ENCODE measurements at regions not wholly inside any gene's neighbourhood (a gene's known extent, or its start where the extent isn't known, plus 50 kb on each side); places are given as distances from the start of the nearest gene placed in this dataset.

GRCh38 chr5:68727931-68728330 is 365.9 kb upstream of the SLC30A5 start:
- no peak for DNase-seq

GRCh38 chr5:68729678-68730077 is 364.1 kb upstream of the SLC30A5 start:
- no peak for DNase-seq

- DNase-seq = peak; percentile 7
Observed at GRCh38 chr5:68730220-68730978, 363.4 kb upstream of the SLC30A5 start.

GRCh38 chr5:68730979-68731654 is 362.7 kb upstream of the SLC30A5 start:
- DNase-seq = no peak

- no peak for DNase-seq
Observed at GRCh38 chr5:68732251-68732650, 361.6 kb upstream of the SLC30A5 start.

- DNase-seq = no peak
Observed at GRCh38 chr5:68734781-68735180, 359.0 kb upstream of the SLC30A5 start.

GRCh38 chr5:68738236-68738635 is 355.6 kb upstream of the SLC30A5 start:
- no peak for DNase-seq

- DNase-seq = no peak
Observed at GRCh38 chr5:68738841-68739240, 355.0 kb upstream of the SLC30A5 start.

GRCh38 chr5:68739752-68740151 is 354.1 kb upstream of the SLC30A5 start:
- DNase-seq = no peak

GRCh38 chr5:68740226-68740910 is 353.4 kb upstream of the SLC30A5 start:
- no peak for DNase-seq

GRCh38 chr5:68744206-68744605 is 349.6 kb upstream of the SLC30A5 start:
- no peak for DNase-seq

GRCh38 chr5:68745448-68745847 is 348.4 kb upstream of the SLC30A5 start:
- peak; percentile 25 for DNase-seq

GRCh38 chr5:68746220-68746619 is 347.6 kb upstream of the SLC30A5 start:
- no peak for DNase-seq

GRCh38 chr5:68746643-68747420 is 347.0 kb upstream of the SLC30A5 start:
- DNase-seq = no peak

- no peak for DNase-seq
Observed at GRCh38 chr5:68747521-68747920, 346.3 kb upstream of the SLC30A5 start.

- DNase-seq = peak; percentile 5
Observed at GRCh38 chr5:68748101-68748500, 345.7 kb upstream of the SLC30A5 start.

- DNase-seq = no peak
Observed at GRCh38 chr5:68749077-68749476, 344.7 kb upstream of the SLC30A5 start.

GRCh38 chr5:68749631-68750030 is 344.2 kb upstream of the SLC30A5 start:
- peak; percentile 80 for DNase-seq

GRCh38 chr5:68751661-68752060 is 342.2 kb upstream of the SLC30A5 start:
- no peak for DNase-seq

GRCh38 chr5:68754536-68754935 is 339.3 kb upstream of the SLC30A5 start:
- no peak for DNase-seq

GRCh38 chr5:68755293-68755692 is 338.5 kb upstream of the SLC30A5 start:
- DNase-seq = no peak

GRCh38 chr5:68757006-68757405 is 336.8 kb upstream of the SLC30A5 start:
- peak; percentile 18 for DNase-seq

- DNase-seq = no peak
Observed at GRCh38 chr5:68757626-68758212, 336.1 kb upstream of the SLC30A5 start.
